HCT116 (cell line): ENCODE measurements at regions not wholly inside any gene's neighbourhood (a gene's known extent, or its start where the extent isn't known, plus 50 kb on each side); places are given as distances from the start of the nearest gene placed in this dataset.

Source experiments
- ATAC-seq: fragments of 200-7000 bp; cut with Tn5 transposase; 2 replicates; pipeline ENCODE4 v1.9.1; 2020; ENCODE audit warnings: mild to moderate bottlenecking, moderate library complexity
- BruUV-seq: library from RNA; stranded (reverse); fragments of 400-500 nt; replicated peaks from 2 replicates; lab custom pipeline; 2021; lab: Mats Ljungman, UMichigan
- CTCF ChIA-PET: fragments of 300-600 bp; sonication (Branson Sonifier 250); formaldehyde crosslinking; loops from one replicate; lab custom pipeline; 2021; ENCODE audit warnings: antibody characterized with exemption; lab: Charles Lee
- POLR2A ChIA-PET: fragments of 300-600, 350-600 bp; sonication (Branson Sonifier 250); formaldehyde crosslinking; loops from one replicate; lab custom pipeline; 2021; ENCODE audit warnings: antibody characterized with exemption; lab: Charles Lee
- RAD21 ChIA-PET, 2 experiments: fragments of 300-600 bp; sonication (Branson Sonifier 250); formaldehyde crosslinking; loops; one replicate each; lab custom pipeline; 2023; ENCODE audit warnings: low total read pairs in 2 of 2; ENCODE audit not compliant: uncharacterized antibody in 2 of 2, unreplicated experiment in 2 of 2, low non-redundant PET in 1 of 2; lab: Charles Lee
- DNase-seq: peaks from one replicate; pipeline ENCODE4 v3.0.0-alpha.2; 2010; ENCODE audit warnings: low read depth, low spot score
- H2AFZ ChIP-seq: fragments of 200-600 bp; shearing (Covaris generic), sonication (generic); 2 replicates; pipeline ENCODE4 v1.6.1; 2017; ENCODE audit warnings: low read depth, mixed run types, mixed read lengths, antibody characterized with exemption, low read length; ENCODE audit not compliant: poor library complexity, severe bottlenecking
- H3K27ac ChIP-seq: 2 replicates; pipeline ENCODE4 v1.5.1; 2012; ENCODE audit warnings: low read depth, low read length
- H3K27me3 ChIP-seq: fragments of 200-600 bp; sonication (generic); 2 replicates; pipeline ENCODE4 v1.6.1; 2016; ENCODE audit warnings: mixed run types, low read length, mixed read lengths; ENCODE audit not compliant: insufficient read depth
- H3K36me3 ChIP-seq, 2 experiments: fragments of 200-500 bp in 1 of 2; fragments of 200-600 bp in 1 of 2; sonication (Bioruptor generic) in 1 of 2; sonication (generic) in 1 of 2; 2 replicates each; pipeline versions ENCODE4 v1.5.1 to v1.6.1; 2014 to 2016; ENCODE audit warnings: low read length in 2 of 2, inconsistent platforms in 1 of 2, mixed read lengths in 1 of 2, mixed run types in 1 of 2; ENCODE audit not compliant: insufficient read depth in 2 of 2, control insufficient read depth in 1 of 2
- H3K4me1 ChIP-seq, 2 experiments: fragments of 200-600 bp in 1 of 2; sonication (generic) in 1 of 2; 2 replicates each; pipeline versions ENCODE4 v1.5.1 to v1.6.1; 2012 to 2017; ENCODE audit warnings: low read length in 2 of 2, inconsistent platforms in 1 of 2, mild to moderate bottlenecking in 1 of 2, mixed read lengths in 1 of 2, mixed run types in 1 of 2, moderate library complexity in 1 of 2; ENCODE audit not compliant: insufficient read depth in 2 of 2, control insufficient read depth in 1 of 2
- H3K4me2 ChIP-seq: fragments of 200-600 bp; sonication (generic); 2 replicates; pipeline ENCODE4 v1.6.1; 2017; ENCODE audit warnings: mixed run types, low read length, mixed read lengths
- H3K4me3 ChIP-seq, 2 experiments: fragments of 200-600 bp in 1 of 2; sonication (generic) in 1 of 2; replicated peaks in 1 of 2; 2 replicates each; pipeline ENCODE4 v1.5.1; 2011 to 2016; ENCODE audit warnings: low read length in 2 of 2, control low read depth in 1 of 2, low read depth in 1 of 2, mild to moderate bottlenecking in 1 of 2, mixed read lengths in 1 of 2, mixed run types in 1 of 2
- H3K79me2 ChIP-seq: fragments of 200-600 bp; sonication (generic); 2 replicates; pipeline ENCODE4 v1.6.1; 2017; ENCODE audit warnings: mild to moderate bottlenecking, mixed run types, low read length, moderate library complexity, mixed read lengths; ENCODE audit not compliant: insufficient read depth
- H3K9ac ChIP-seq: fragments of 200-600 bp; sonication (generic); 2 replicates; pipeline ENCODE4 v1.6.1; 2016; ENCODE audit warnings: low read length, mixed read lengths
- H3K9me2 ChIP-seq: fragments of 200-600 bp; sonication (generic), shearing (Covaris generic); 2 replicates; pipeline ENCODE4 v1.6.1; 2017; ENCODE audit warnings: mixed run types, mild to moderate bottlenecking, moderate library complexity; ENCODE audit not compliant: insufficient read depth
- H3K9me3 ChIP-seq, 2 experiments: fragments of 200-500 bp in 1 of 2; fragments of 200-600 bp in 1 of 2; sonication (Bioruptor generic) in 1 of 2; sonication (generic) in 1 of 2; 2 replicates each; pipeline ENCODE4 v1.6.1; 2014 to 2017; ENCODE audit warnings: low read length in 2 of 2, mixed read lengths in 2 of 2, inconsistent platforms in 1 of 2, low read depth in 1 of 2, mild to moderate bottlenecking in 1 of 2, mixed run types in 1 of 2, moderate library complexity in 1 of 2; ENCODE audit not compliant: control insufficient read depth in 1 of 2, insufficient read depth in 1 of 2
- H4K20me1 ChIP-seq: fragments of 200-600 bp; sonication (generic), shearing (Covaris generic); 2 replicates; pipeline ENCODE4 v1.6.1; 2017; ENCODE audit warnings: mixed run types, mild to moderate bottlenecking, moderate library complexity; ENCODE audit not compliant: insufficient read depth
- CBX3 ChIP-seq: IDR thresholded peaks from 2 replicates; pipeline ENCODE4 v1.6.1; 2012; ENCODE audit warnings: low read depth
- CEBPB ChIP-seq: IDR thresholded peaks from 2 replicates; pipeline ENCODE4 v1.6.1; 2012; ENCODE audit warnings: low read depth
- ELF1 ChIP-seq: IDR thresholded peaks from 2 replicates; pipeline ENCODE4 v1.6.1; 2012; ENCODE audit warnings: low read depth, borderline replicate concordance
- EZH2phosphoT487 ChIP-seq: fragments of 200-600 bp; IDR thresholded peaks from 2 replicates; pipeline ENCODE4 v1.6.1; 2018; ENCODE audit warnings: antibody characterized with exemption, borderline replicate concordance
- POLR2A ChIP-seq: IDR thresholded peaks from 2 replicates; pipeline ENCODE4 v1.7.0; 2011; ENCODE audit warnings: borderline replicate concordance; ENCODE audit not compliant: insufficient read depth, insufficient read length; ENCODE audit errors: extremely low read depth
- RAD21 ChIP-seq: IDR thresholded peaks from 2 replicates; pipeline ENCODE4 v1.6.1; 2012; ENCODE audit warnings: low read depth, mild to moderate bottlenecking
- SP1 ChIP-seq: IDR thresholded peaks from 2 replicates; pipeline ENCODE4 v1.6.1; 2012; ENCODE audit warnings: low read depth
- SRF ChIP-seq: IDR thresholded peaks from 2 replicates; pipeline ENCODE4 v1.6.1; 2012; ENCODE audit warnings: low read depth
- YY1 ChIP-seq: IDR thresholded peaks from 2 replicates; pipeline ENCODE4 v1.6.1; 2011; ENCODE audit warnings: low read length, low read depth, moderate library complexity, mild to moderate bottlenecking; ENCODE audit not compliant: insufficient replicate concordance; ENCODE audit errors: extremely low read depth
- ZFX ChIP-seq: fragments of 450-650 bp; IDR thresholded peaks from 2 replicates; pipeline ENCODE4 v1.6.1; 2017
- ZNF274 ChIP-seq: fragments of 200-500 bp; sonication (Bioruptor generic); IDR thresholded peaks from 2 replicates; pipeline ENCODE4 v1.6.1; 2014; ENCODE audit warnings: mild to moderate bottlenecking, low read depth, low read length, inconsistent platforms
- intact Hi-C: fragments of 100-400 bp; cut with micrococcal nuclease; formaldehyde crosslinking; loops from 2 replicates; pipeline ENCODE4 v1.10.0; 2022
- TF ChIP-seq, protein P1 (sequence below): IDR thresholded peaks from 2 replicates; pipeline ENCODE4 v1.6.1; 2011; ENCODE audit warnings: mild to moderate bottlenecking, low read length, moderate library complexity; ENCODE audit not compliant: insufficient replicate concordance; ENCODE audit errors: extremely low read depth
- TF ChIP-seq, protein P2 (sequence below), 3 experiments: fragments of 200-600 bp in 1 of 3; sonication (generic) in 1 of 3; IDR thresholded peaks in 2 of 3; conservative IDR thresholded peaks in 1 of 3; 2 replicates each; pipeline ENCODE4 v1.5.1; 2012 to 2017; ENCODE audit warnings: low read depth in 2 of 3, low read length in 2 of 3, antibody characterized with exemption in 1 of 3, borderline replicate concordance in 1 of 3, control low read depth in 1 of 3, mild to moderate bottlenecking in 1 of 3, mixed read lengths in 1 of 3, mixed run types in 1 of 3, moderate library complexity in 1 of 3; ENCODE audit not compliant: insufficient read depth in 1 of 3
- TF ChIP-seq, protein P3 (sequence below): IDR thresholded peaks from 2 replicates; pipeline ENCODE4 v1.6.1; 2012
- TF ChIP-seq, protein P4 (sequence below): IDR thresholded peaks from 2 replicates; pipeline ENCODE4 v1.6.1; 2012

GRCh38 chr9:26682041-26682440 is 210.6 kb downstream of the CAAP1 start (continued):
- TF ChIP-seq, protein P1, sequence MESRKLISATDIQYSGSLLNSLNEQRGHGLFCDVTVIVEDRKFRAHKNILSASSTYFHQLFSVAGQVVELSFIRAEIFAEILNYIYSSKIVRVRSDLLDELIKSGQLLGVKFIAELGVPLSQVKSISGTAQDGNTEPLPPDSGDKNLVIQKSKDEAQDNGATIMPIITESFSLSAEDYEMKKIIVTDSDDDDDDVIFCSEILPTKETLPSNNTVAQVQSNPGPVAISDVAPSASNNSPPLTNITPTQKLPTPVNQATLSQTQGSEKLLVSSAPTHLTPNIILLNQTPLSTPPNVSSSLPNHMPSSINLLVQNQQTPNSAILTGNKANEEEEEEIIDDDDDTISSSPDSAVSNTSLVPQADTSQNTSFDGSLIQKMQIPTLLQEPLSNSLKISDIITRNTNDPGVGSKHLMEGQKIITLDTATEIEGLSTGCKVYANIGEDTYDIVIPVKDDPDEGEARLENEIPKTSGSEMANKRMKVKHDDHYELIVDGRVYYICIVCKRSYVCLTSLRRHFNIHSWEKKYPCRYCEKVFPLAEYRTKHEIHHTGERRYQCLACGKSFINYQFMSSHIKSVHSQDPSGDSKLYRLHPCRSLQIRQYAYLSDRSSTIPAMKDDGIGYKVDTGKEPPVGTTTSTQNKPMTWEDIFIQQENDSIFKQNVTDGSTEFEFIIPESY: no peak
- TF ChIP-seq, protein P2, sequence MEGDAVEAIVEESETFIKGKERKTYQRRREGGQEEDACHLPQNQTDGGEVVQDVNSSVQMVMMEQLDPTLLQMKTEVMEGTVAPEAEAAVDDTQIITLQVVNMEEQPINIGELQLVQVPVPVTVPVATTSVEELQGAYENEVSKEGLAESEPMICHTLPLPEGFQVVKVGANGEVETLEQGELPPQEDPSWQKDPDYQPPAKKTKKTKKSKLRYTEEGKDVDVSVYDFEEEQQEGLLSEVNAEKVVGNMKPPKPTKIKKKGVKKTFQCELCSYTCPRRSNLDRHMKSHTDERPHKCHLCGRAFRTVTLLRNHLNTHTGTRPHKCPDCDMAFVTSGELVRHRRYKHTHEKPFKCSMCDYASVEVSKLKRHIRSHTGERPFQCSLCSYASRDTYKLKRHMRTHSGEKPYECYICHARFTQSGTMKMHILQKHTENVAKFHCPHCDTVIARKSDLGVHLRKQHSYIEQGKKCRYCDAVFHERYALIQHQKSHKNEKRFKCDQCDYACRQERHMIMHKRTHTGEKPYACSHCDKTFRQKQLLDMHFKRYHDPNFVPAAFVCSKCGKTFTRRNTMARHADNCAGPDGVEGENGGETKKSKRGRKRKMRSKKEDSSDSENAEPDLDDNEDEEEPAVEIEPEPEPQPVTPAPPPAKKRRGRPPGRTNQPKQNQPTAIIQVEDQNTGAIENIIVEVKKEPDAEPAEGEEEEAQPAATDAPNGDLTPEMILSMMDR (IDR thresholded peaks at IDR 0.05 in 2 of 3, conservative IDR thresholded peaks at IDR 0.05 in 1 of 3; ENCODE audit: borderline replicate concordance in 1 of 3, insufficient read depth in 1 of 3, low read depth in 2 of 3, low read length in 2 of 3): no peak

GRCh38 chr9:26677965-26678706 is 214.5 kb downstream of the CAAP1 start:
- no peaks in the 10 kb centered on the region for H3K4me1 ChIP-seq
- ChIA-PET RAD21 (no interaction called here), POLR2A (no interaction called here), CTCF (no interaction called here)
- no peak for DNase-seq
- H3K4me2 ChIP-seq: no peak overlapping the region
- H3K9ac ChIP-seq: no peak overlapping the region
- no peak overlapping the region for H3K4me3 ChIP-seq
- H3K9me2 ChIP-seq: no peaks in the 10 kb centered on the region
- no peak overlapping the region for H3K27ac ChIP-seq
- peaks cover 16% of the 10 kb centered on the region; the same call in 1 of the 2 replicates for H3K27me3 ChIP-seq
- no peak for ATAC-seq
- H2AFZ ChIP-seq: no peak overlapping the region
- no peaks in the 10 kb centered on the region for H3K36me3 ChIP-seq
- no peaks in the 10 kb centered on the region for H3K79me2 ChIP-seq
- no peaks in the 10 kb centered on the region for H3K9me3 ChIP-seq
- no TSS peak for BruUV-seq
- H4K20me1 ChIP-seq: no peaks in the 10 kb centered on the region
- TF ChIP-seq, protein P3, sequence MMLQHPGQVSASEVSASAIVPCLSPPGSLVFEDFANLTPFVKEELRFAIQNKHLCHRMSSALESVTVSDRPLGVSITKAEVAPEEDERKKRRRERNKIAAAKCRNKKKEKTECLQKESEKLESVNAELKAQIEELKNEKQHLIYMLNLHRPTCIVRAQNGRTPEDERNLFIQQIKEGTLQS: no peak
- TF ChIP-seq CEBPB (no peak), ZFX (no peak), ZNF274 (no peak), SRF (no peak), ELF1 (no peak), EZH2phosphoT487 (no peak), CBX3 (no peak), POLR2A (no peak), YY1 (no peak), SP1 (no peak), RAD21 (no peak)
- TF ChIP-seq, protein P1: no peak
- TF ChIP-seq, protein P4, sequence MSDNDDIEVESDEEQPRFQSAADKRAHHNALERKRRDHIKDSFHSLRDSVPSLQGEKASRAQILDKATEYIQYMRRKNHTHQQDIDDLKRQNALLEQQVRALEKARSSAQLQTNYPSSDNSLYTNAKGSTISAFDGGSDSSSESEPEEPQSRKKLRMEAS: no peak
- intact Hi-C loops: no loop called here
